HG03378 (cell line): ENCODE measurements at regions not wholly inside any gene's neighbourhood (a gene's known extent, or its start where the extent isn't known, plus 50 kb on each side); places are given as distances from the start of the nearest gene placed in this dataset.

Experiments used
- ATAC-seq: cut with Tn5 transposase; IDR thresholded peaks from one replicate; pipeline ENCODE4 v1.9.1; 2021; ENCODE audit warnings: mild to moderate bottlenecking, moderate library complexity; ENCODE audit not compliant: unreplicated experiment

- peak; percentile 20 for ATAC-seq
Measured at GRCh38 chr9:110109333-110110092, 98.4 kb downstream of the C9orf152 start.

GRCh38 chr9:110110154-110110553 is 97.8 kb downstream of the C9orf152 start:
- peak; percentile 84 for ATAC-seq

GRCh38 chr9:110111868-110112267 is 96.1 kb downstream of the C9orf152 start:
- no peak for ATAC-seq

DNA sequence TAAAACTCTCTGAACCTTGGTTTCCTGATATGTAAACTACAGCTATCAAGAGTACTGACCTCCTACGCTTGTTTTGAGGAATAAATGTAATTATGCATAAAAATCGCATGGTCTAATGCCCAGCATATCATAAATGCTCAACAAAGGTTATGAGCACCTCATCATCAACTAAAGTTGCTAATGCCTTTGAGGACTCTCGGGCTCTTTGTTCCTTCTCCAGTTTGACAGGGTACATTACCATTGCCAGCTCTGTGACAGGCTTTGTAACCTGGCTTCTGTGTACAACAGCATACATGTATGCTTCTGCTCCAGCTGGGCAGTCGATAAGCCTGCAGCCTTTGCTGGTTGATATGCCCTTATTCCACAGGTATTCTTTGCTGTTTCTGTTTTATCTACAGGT is 95.2 kb downstream of the C9orf152 start:
- no peak for ATAC-seq

DNA sequence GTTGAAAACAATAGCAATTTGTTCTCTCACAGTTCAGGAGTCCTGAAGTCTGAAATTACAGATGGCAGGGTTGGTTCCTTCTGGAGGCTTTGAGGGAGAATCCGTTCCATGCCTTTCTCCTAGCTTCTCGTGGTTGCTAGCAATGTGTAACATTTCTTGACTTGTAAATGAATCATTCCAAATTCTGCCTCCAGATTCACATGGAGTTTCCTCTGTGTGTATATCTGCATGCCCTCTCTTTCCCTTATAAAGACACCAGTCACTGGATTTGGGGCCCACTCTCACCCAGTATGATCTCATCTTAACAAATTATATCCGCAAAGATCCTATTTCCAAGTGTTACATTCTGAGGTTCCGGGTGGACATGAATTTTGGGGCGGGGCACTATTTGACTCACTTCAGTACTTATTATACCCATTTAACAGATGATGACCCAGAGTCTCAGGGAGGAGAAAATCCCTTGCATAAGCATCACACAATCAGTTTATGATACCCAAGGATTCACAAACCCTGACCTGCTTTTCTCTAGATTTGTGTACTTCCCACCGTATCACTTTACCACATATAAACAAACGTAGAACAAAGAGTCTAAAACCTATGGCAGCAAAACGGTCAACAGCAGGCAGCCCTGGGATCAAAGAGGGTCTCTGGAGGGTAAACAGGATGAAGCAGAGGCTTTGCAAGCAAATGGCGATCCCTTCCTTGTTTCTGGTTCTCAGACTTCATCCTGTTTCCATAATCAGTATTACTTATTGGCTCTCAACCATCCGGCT is 93.7 kb downstream of the C9orf152 start:
- ATAC-seq = no peak

DNA sequence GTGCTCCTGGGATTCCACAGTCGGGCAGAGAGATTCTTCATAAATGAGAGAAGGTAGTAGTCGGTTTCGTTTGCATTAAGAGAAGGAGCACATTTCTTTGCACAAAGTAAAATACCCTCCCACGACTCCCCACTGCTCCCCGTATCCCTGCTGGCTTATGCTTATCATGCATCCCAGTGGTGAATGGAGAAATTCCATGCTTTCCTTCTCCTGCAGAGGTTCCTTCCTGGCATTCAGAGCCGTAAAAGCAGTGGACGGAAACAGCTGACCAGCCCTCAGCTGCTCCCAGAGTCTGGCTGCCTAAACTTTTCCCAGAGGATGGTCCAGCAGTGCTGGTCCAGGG is 93.1 kb downstream of the C9orf152 start:
- no peak for ATAC-seq

- ATAC-seq = no peak
Measured at GRCh38 chr9:110115341-110115820, 92.6 kb downstream of the C9orf152 start.

GRCh38 chr9:110115826-110116542 is 92.0 kb downstream of the C9orf152 start:
- ATAC-seq = no peak

DNA sequence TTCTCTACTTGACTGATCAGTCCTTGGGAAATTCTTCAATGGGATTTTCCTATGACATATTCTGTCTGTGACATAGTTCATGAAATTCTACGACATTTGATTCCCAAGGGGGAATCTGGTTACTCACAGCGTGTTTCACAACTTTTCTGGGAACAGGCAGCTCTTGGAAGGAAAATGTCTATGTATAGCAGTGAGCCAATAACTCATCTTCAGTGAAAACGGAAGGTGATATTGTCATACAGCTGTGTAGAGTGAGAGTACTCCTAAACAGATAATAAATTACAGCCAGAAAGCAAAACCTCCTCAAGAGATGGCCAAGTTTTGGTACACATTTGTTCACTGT is 91.4 kb downstream of the C9orf152 start:
- no peak for ATAC-seq

DNA sequence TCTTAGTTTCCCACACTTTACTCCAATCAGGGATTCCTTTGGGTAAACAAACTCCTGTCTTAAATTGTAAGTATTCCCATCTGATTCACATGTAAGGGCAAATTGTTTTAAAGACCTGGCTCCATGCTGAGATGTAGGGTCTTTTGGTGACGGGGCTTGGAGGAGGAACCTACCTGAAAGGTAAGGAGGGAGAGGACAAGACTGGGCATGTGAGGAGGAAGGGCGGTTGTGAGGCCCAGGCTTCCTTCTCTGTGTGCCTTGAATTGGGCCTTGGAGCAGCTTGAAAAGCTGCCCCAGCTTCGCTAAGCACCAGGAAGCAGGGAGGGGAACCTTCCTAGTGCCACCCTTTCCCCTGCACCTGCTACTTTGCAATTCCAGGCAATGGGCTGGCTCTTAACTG is 86.8 kb downstream of the C9orf152 start:
- ATAC-seq = no peak

DNA sequence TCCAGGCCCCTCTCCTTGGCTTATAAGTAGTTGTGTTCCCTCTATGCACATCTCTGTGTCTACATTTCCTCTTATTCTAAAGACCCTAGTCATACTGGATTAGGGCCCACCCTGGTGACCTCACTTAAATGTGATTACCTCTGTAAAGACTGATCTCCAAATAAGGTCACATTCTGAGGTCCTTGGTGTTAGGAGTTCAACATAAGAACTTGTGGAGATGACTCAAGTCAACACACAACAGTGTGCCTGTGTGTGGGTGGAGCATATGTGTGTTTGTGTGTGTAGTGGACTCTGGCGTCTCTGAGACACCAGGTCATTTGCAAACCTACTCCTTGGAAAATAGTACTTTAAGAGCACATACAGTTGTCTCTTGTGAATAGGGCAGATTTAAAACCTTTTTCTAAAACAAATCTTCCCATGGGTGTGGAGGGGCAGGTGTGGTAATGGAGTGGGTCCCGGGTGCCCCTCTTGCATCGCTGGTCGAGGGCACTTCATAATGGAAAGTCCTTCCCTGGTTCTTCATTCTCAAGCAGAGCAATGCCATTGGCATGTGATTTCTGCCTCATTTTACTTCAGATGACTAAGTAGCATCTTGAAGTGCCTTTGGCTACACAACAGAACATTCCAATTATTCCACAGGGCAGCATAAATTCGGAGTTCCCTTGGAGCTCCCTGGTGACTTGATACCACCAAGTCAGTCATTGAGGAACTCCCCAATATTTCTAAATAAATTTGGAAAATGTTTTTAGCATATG is 84.4 kb downstream of the C9orf152 start:
- no peak for ATAC-seq

- no peak for ATAC-seq
Measured at GRCh38 chr9:110124439-110124838, 83.5 kb downstream of the C9orf152 start.

DNA sequence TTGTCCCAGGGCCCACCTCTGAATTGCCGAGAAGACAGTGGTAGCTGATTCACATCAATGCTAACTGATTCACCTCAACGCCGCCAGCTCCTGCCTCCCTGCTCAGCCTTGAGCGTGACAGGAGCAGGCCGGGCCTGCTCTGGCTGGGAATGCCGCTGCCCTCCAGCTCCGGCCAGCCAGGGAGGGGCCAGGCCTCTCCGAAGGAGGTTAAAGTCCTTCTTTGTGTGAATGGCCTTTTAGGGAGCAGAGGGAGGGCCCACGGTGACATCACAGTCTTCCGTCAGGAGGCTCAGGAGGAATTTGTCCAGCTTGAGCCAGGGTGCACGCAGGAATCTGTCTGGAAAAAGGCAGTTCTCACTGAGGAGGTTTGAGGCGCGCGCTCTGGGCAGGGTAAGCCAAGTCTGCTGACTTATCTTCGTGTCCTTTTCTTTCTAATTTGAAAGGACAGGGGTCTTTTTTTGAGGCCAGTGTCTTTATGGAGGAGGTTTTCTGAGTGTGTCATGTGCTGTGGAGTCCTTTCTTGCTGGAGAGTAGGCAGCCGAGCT is 82.7 kb downstream of the C9orf152 start:
- ATAC-seq = no peak

GRCh38 chr9:110125763-110126351 is 82.1 kb downstream of the C9orf152 start:
- ATAC-seq = no peak

- no peak for ATAC-seq
Measured at GRCh38 chr9:110126499-110126941, 81.4 kb downstream of the C9orf152 start.

GRCh38 chr9:110126986-110127864 is 80.7 kb downstream of the C9orf152 start:
- no peak for ATAC-seq

DNA sequence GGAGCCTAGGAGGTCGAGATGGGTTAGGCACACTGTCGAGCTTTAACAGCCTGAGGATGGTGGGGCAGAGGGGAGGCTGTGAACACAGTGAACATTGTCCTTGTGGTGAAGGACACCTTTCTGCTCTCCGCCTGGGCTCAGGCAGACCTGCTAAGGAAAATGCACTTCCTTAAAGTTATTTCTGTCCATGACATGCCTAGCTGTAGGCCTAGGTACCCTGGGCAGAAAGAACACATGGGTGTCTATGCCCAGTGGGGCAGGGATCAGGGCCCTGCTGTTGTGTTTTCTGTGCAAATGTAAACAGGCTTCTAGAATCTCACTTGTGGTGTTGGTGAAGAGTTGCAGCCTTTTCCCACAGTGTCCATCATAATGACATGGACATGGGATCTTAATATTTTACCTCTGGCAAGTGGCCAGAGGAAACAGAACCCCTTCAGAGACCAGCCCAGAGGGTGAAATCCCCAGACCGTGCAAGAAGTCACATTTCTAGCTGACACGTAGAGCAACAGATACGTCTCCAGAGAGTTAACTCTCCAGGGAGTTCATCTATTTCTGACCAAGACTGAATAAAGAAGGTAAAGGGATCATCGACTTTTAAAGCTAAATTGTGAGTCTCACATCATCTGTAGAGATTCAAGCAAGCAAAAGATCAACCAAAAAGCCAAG is 79.2 kb downstream of the C9orf152 start:
- peak; percentile 82 for ATAC-seq

DNA sequence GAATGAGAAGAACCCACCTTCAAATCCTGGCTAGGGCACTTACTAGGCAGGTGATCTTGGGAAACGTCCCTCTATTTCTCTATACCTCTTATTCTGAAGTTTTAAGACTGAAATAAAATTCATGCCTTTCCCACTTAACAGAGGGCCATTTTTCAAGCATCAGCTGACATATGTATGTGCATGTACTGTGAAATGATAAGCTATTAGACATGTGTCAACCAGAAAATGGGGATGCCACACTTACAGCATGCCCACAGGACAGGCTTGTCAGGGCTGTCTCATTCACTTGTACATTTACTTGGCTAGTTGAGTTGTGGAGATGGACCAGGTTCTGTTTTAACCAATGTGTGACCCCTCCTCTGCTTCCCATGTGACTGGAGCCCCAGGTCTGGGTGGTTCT is 78.5 kb downstream of the C9orf152 start:
- peak; percentile 24 for ATAC-seq

DNA sequence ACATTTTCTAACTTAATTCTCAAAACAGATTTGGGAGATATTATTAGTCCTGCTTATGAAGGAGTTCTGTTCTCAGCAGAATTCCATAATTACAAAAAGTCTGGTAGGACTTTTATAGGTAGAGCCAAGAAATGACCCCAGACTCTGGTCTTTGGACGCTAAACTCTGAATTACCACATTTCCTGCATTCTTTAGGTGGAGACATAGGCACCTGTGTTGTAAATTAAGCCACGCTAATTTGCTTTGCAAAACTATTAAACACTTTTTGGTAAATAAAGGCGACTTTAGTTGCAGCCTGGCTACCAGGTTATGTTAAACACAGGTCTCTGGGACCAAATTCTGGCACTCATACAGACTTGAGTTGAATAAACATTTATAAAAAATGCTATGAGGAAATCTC is 77.7 kb downstream of the C9orf152 start:
- ATAC-seq = no peak
